Activated CD4-positive, alpha-beta T cell treated with anti-CD3 and anti-CD28 coated beads for 36 hours (primary cell): ENCODE measurements at regions not wholly inside any gene's neighbourhood (a gene's known extent, or its start where the extent isn't known, plus 50 kb on each side); places are given as distances from the start of the nearest gene placed in this dataset.
"Not testable (repeated sequence)": the region's sequence is repeated elsewhere in the genome, so short reads cannot be mapped to it uniquely, and the experiment has no call there.

Experiments
- ATAC-seq: fragments of 200-7000 bp; cut with Tn5 transposase; one replicate; pipeline ENCODE4 v1.10.0; 2021; ENCODE audit warnings: mild to moderate bottlenecking, moderate library complexity
- CTCF ChIA-PET: fragments of 350-600 bp; sonication (Branson Sonifier 250); formaldehyde crosslinking; loops from one replicate; lab custom pipeline; 2021; ENCODE audit warnings: antibody characterized with exemption; lab: Charles Lee
- POLR2A ChIA-PET: fragments of 350-600 bp; sonication (Branson Sonifier 250); formaldehyde crosslinking; loops from one replicate; lab custom pipeline; 2021; ENCODE audit warnings: antibody characterized with exemption, inconsistent platforms; lab: Charles Lee
- DNase-seq: peaks from one replicate; pipeline ENCODE4 v3.0.0-alpha.2; 2020
- H3K27ac Mint-ChIP-seq: one replicate; pipeline ENCODE4 v1.8.0; 2021; ENCODE audit warnings: mixed read lengths
- H3K27me3 Mint-ChIP-seq: one replicate; pipeline ENCODE4 v1.8.0; 2021; ENCODE audit warnings: mixed read lengths
- H3K36me3 Mint-ChIP-seq: one replicate; pipeline ENCODE4 v1.8.0; 2021; ENCODE audit warnings: low read depth, mixed read lengths
- H3K4me1 Mint-ChIP-seq: one replicate; pipeline ENCODE4 v1.8.0; 2021; ENCODE audit warnings: mixed read lengths
- H3K4me3 Mint-ChIP-seq: one replicate; pipeline ENCODE4 v1.8.0; 2021; ENCODE audit warnings: mild to moderate bottlenecking, moderate library complexity, mixed read lengths
- H3K9me3 Mint-ChIP-seq: one replicate; pipeline ENCODE4 v1.8.0; 2021; ENCODE audit warnings: low read depth, mixed read lengths
- intact Hi-C, 2 experiments: fragments of 100-400 bp; cut with DNase I in 1 of 2; cut with micrococcal nuclease in 1 of 2; formaldehyde crosslinking; loops; one replicate each; pipeline versions ENCODE4 v1.14.2 to v1.15.1; 2022 to 2024; cut with DNase I, micrococcal nuclease

DNA sequence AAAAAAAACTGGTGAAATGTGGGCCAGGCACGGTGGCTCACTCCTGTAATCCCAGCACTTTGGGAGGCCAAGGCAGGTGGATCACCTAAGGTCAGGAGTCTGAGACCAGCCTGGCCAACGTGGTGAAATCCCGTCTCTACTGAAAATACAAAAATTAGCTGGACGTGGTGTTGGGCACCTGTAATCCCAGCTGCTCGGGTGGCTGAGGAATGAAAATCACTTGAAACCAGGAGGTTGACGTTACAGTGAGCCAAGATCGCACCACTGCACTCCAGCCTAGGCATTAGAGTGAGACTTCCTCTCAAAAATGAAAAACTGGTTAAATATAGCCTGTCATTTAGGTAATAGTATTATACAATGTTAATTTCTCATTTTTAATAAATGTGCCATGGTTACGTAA lies 1692.0 kb downstream of the SPATA31A7 start:
- H3K4me1 Mint-ChIP-seq, H3K27ac Mint-ChIP-seq, DNase-seq, H3K9me3 Mint-ChIP-seq, CTCF ChIA-PET, POLR2A ChIA-PET, H3K36me3 Mint-ChIP-seq, intact Hi-C loops, ATAC-seq, H3K4me3 Mint-ChIP-seq: not testable (repeated sequence)
- H3K27me3 Mint-ChIP-seq: peaks cover 20% of the 10 kb centered on the region

DNA sequence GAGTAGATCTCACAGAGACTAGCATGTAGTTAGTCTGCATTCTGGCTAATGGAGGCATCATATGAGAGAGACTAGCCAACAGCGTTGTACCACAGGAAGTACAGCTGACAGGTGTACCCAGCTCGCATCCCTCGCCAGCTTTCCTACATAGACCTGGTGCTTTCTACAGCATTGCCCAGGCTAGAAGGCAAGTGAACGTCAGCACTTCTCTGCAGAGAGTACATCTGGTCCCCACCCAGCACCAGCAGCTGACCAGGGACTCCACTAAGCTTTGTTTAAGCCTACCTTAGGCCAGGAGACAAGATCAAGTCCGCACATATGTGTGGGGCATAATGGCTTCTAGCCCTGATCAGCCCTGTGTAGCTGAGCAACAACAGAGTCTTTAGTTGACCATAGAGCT lies 1692.9 kb downstream of the SPATA31A7 start:
- H3K4me3 Mint-ChIP-seq, H3K27ac Mint-ChIP-seq, H3K36me3 Mint-ChIP-seq, DNase-seq, H3K9me3 Mint-ChIP-seq, POLR2A ChIA-PET, intact Hi-C loops, CTCF ChIA-PET, H3K4me1 Mint-ChIP-seq, ATAC-seq: not testable (repeated sequence)
- peaks cover 20% of the 10 kb centered on the region for H3K27me3 Mint-ChIP-seq

DNA sequence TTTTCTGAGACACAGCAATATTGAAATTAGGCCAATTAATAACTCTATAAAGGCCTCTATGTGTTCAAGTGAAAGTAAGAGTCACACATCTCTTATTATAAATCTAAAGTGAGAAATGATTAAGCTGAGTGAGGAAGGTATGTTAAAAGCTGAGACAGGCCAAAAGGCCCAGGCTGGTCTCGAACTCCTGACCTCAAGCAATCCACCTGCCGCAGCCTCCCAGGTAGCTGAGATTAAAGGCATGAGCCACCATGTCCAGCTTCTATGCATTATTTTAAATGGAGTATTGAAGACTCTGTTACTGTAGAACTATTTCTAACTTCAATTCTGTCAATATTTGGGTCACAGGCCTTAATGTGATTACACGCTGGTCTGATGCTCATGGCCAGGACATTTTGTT lies 1706.9 kb downstream of the SPATA31A7 start:
- ATAC-seq, H3K9me3 Mint-ChIP-seq, H3K27me3 Mint-ChIP-seq, H3K4me3 Mint-ChIP-seq, H3K36me3 Mint-ChIP-seq, POLR2A ChIA-PET, DNase-seq, CTCF ChIA-PET, intact Hi-C loops, H3K4me1 Mint-ChIP-seq, H3K27ac Mint-ChIP-seq: not testable (repeated sequence)

DNA sequence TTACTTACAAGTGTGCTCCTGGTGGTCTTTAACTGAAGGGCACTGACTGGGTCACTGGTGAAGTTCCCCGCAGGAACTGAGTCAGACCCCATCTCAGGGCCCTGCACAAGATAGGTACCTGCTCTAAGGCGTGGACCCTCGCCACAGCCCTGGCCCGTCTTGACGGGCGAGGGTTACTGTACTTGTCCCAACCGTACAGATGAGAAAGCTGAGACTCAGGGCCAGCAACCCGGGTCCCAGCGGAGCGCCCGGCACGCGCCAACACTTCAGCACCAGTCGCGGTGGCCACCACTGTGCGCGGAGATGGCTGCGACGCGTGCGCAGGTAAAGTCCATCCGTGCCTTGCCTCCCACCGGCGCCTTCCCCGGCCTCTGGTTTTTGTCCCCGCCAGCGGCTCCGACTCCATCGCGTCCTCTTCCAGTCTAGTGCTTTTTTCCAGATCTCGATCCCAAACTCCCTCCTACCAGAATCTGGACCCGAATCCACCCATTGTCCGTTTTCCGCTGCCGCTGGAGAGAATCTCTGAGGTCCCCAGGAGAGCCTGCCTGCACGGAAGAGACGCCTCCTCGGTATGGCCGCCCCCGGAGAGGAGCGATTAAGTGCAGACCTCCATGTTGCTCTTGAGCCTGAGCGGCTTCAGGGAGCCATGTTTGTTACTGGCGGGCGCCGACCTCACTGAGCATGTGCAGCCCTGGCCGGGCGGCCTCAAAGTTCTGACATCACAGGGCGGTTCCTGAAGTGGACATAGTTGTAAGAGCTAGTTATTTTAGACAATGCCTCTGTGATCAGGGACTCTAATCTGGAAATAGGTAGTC lies 1707.8 kb downstream of the SPATA31A7 start:
- H3K36me3 Mint-ChIP-seq, H3K27me3 Mint-ChIP-seq, intact Hi-C loops, POLR2A ChIA-PET, H3K9me3 Mint-ChIP-seq, H3K4me1 Mint-ChIP-seq, CTCF ChIA-PET, ATAC-seq: not testable (repeated sequence)
- H3K4me3 Mint-ChIP-seq: peak overlapping the region; percentile 92
- H3K27ac Mint-ChIP-seq: peak overlapping the region; percentile 98
- peak; percentile 62 for DNase-seq

DNA sequence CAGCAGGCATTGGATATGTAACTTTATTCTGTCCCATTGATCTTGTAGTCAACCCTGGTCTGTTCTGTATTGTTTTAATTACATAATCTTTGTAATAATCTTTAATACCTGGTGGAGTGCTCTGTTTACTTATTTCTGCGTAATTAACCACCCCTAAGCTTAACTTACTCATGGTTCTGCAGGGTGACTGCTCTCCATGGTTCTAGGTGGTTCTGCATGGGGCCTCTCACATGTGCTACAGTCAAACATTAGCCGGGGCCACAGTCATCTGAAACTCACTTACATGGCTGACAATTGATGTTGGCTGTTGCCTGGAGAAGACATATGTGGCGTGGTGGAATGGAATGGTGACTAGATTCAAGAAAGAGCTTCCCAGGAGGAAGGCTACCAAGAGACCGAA lies 1709.8 kb downstream of the SPATA31A7 start:
- H3K9me3 Mint-ChIP-seq: not testable (repeated sequence)

DNA sequence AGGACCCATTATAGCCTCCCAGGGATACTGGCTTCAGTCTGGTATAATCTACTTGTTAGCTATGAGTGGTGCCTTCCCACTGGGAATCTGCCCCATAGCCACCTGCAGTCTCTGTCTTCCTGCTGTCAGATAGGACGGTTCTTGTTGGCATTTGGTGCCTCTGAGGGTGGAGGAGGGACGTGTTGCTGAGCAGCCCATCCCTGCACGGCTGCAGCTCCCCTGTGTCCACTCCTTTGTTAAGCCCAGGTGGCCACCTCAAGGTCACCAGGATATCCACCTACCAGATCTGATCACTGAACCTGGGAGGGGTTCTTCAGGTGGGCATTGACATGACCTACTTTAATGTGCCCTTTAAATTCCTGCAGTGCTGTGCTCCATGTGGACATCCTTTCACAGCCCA lies 1714.2 kb downstream of the SPATA31A7 start:
- H3K27me3 Mint-ChIP-seq, H3K36me3 Mint-ChIP-seq, H3K9me3 Mint-ChIP-seq, POLR2A ChIA-PET, CTCF ChIA-PET, H3K4me1 Mint-ChIP-seq, H3K27ac Mint-ChIP-seq, H3K4me3 Mint-ChIP-seq, DNase-seq, intact Hi-C loops, ATAC-seq: not testable (repeated sequence)

More for the DNA sequence above, 1709.8 kb downstream of the SPATA31A7 start:
- DNase-seq, H3K4me3 Mint-ChIP-seq, POLR2A ChIA-PET, H3K27ac Mint-ChIP-seq, ATAC-seq, H3K36me3 Mint-ChIP-seq, intact Hi-C loops, H3K4me1 Mint-ChIP-seq, CTCF ChIA-PET, H3K27me3 Mint-ChIP-seq: not testable (repeated sequence)

DNA sequence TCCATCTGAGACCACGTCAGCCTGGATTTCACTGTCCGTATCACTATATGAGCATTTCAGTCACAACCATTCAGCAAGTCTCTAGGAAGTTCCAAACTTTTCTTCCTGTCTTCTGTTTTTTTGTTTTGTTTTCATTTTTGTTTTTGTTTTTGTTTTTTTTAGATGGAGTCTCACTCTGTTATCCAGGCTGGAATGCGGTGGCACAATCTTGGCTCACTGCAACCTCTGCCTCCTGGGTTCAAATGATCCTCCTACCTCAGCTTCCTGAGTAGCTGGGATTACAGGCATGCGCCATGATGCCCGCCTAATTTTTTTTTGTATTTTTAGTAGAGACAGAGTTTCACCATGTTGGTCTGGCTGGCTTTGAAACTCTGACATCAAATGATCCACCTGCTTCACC lies 1715.9 kb downstream of the SPATA31A7 start:
- H3K27ac Mint-ChIP-seq, H3K4me1 Mint-ChIP-seq: not testable (repeated sequence)

DNA sequence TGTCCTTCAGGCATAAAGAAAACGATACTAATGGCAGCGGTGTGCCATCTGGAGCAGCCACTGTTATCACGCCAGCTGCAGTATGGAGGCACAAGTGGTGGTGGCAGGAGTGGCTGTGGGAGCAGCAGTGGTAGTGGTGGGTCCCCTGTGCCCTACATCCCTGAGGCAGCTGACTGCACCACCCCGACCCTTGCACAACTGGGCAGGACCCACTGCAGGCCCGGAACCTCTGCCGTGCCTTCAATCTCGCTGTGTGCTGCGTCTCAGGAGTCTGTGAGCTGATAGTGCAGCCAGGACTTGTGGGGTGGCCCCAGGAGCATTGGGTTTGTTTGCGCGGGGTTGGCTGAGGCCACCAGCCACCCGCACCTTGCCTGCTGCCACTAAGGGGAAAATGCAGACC lies 1718.0 kb downstream of the SPATA31A7 start:
- POLR2A ChIA-PET, H3K4me1 Mint-ChIP-seq, H3K9me3 Mint-ChIP-seq, intact Hi-C loops, DNase-seq, H3K4me3 Mint-ChIP-seq, ATAC-seq, CTCF ChIA-PET, H3K27me3 Mint-ChIP-seq, H3K27ac Mint-ChIP-seq, H3K36me3 Mint-ChIP-seq: not testable (repeated sequence)

More for the DNA sequence above, 1715.9 kb downstream of the SPATA31A7 start:
- H3K9me3 Mint-ChIP-seq, H3K4me3 Mint-ChIP-seq, ATAC-seq, H3K27me3 Mint-ChIP-seq, CTCF ChIA-PET, H3K36me3 Mint-ChIP-seq, POLR2A ChIA-PET, intact Hi-C loops, DNase-seq: not testable (repeated sequence)

DNA sequence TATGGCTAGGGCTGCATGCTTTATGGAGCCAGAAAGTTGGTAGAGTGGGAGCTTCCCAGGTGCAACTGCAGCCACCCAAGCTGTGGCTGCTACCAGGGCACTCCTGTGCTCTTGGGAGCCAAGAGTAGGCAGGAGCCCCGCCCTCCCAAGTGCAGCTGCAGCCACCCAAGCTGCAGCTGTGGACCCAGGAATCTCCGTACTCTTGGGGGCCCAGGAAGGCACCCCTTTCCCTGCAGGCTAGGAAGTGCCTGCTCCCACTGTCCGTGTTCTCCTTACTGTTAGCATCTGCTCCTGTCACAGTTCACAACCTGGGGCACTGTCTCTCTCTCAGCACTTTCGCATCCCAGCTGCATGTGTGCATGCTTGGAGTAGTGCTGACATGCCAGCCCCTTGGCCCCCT lies 1718.4 kb downstream of the SPATA31A7 start:
- CTCF ChIA-PET, DNase-seq, intact Hi-C loops, H3K9me3 Mint-ChIP-seq, H3K27ac Mint-ChIP-seq, H3K4me1 Mint-ChIP-seq, H3K27me3 Mint-ChIP-seq, ATAC-seq, H3K36me3 Mint-ChIP-seq, POLR2A ChIA-PET, H3K4me3 Mint-ChIP-seq: not testable (repeated sequence)

DNA sequence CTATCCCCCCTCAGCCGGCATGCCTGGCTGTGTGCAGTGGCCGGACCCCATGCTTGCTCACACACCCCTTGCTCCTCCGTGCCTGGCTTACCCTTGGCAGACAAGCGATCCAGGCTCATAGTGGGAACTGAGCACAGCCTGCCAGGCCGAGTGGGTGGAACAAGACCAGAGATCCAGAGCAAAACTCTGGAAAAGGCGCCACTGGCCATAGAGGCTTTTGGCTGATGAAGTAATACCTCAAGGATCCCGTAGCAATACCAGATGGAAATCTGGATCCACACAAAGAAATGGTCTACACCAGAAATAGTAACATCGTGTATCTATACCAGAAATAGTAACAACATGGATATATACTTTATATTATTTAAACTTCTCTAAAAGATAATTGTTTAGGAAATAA lies 1719.6 kb downstream of the SPATA31A7 start:
- H3K4me3 Mint-ChIP-seq, intact Hi-C loops, H3K27me3 Mint-ChIP-seq, H3K4me1 Mint-ChIP-seq, DNase-seq, POLR2A ChIA-PET, H3K27ac Mint-ChIP-seq, H3K36me3 Mint-ChIP-seq, ATAC-seq, CTCF ChIA-PET, H3K9me3 Mint-ChIP-seq: not testable (repeated sequence)

DNA sequence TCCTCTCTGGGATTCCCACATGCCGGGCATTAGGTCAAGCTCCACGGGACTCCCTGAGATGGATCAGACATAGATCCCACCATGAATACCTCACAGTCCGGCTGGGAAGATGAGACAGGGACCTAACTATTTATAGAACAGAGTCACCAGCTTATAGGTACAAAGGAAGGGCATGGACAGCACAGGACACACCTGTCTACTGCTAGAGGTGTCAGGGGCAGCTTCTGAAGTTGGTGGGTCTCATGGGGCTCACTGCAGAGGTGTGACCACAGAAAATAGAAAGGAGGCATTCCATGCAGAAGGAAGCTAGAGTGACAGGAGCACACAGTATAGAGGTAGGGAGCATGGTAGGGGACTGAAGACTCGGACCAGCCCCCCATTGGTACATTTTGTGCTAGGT lies 1722.4 kb downstream of the SPATA31A7 start:
- H3K9me3 Mint-ChIP-seq, H3K27me3 Mint-ChIP-seq, H3K4me1 Mint-ChIP-seq, H3K36me3 Mint-ChIP-seq, H3K27ac Mint-ChIP-seq, intact Hi-C loops, H3K4me3 Mint-ChIP-seq, DNase-seq, ATAC-seq, POLR2A ChIA-PET, CTCF ChIA-PET: not testable (repeated sequence)

DNA sequence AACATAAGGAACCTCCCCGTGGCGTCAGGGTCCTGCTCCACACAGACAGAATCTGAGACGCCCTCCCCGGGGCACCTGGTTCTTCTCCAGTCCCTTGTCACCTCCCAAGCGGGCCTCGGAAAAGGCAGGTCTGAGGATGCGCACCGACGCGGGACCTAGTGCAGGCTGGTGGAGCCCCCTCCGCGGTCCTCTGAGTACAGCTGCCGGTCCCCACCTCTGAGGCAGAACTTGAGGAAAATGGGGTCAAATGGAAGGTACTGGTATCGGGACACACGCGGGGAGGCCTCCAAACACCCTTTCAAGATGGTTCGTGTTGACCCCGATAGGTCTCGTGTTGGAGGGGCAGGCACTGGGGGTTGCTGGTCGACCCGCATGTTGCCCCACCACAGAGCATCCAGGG lies 1725.3 kb downstream of the SPATA31A7 start:
- H3K36me3 Mint-ChIP-seq, H3K9me3 Mint-ChIP-seq, CTCF ChIA-PET, H3K4me3 Mint-ChIP-seq, ATAC-seq, POLR2A ChIA-PET, intact Hi-C loops, H3K27me3 Mint-ChIP-seq, H3K4me1 Mint-ChIP-seq, H3K27ac Mint-ChIP-seq: not testable (repeated sequence)
- peak; percentile 4 for DNase-seq
